Stimulated activated CD8-positive, alpha-beta memory T cell treated with anti-CD3 and anti-CD28 coated beads, Interleukin-4, amount 100 ng/mL, for 24 hours (primary cell): ENCODE measurements at regions not wholly inside any gene's neighbourhood (a gene's known extent, or its start where the extent isn't known, plus 50 kb on each side); places are given as distances from the start of the nearest gene placed in this dataset.
"Not testable (repeated sequence)": the region's sequence is repeated elsewhere in the genome, so short reads cannot be mapped to it uniquely, and the experiment has no call there.

Experiments
- DNase-seq: peaks from one replicate; pipeline ENCODE4 v3.0.0-alpha.2; 2020; ENCODE audit warnings: low read depth

- no peak for DNase-seq
Observed at GRCh38 chrX:131827935-131828334, 195.2 kb upstream of the STK26 start.

- DNase-seq = no peak
Observed at GRCh38 chrX:131828482-131828881, 194.6 kb upstream of the STK26 start.

- DNase-seq = peak; percentile 25
Observed at GRCh38 chrX:131830400-131831184, 192.5 kb upstream of the STK26 start.

- no peak for DNase-seq
Observed at GRCh38 chrX:131831185-131831520, 191.9 kb upstream of the STK26 start.

- DNase-seq = no peak
Observed at GRCh38 chrX:131836161-131836560, 186.9 kb upstream of the STK26 start.

- no peak for DNase-seq
Observed at GRCh38 chrX:131837325-131837724, 185.8 kb upstream of the STK26 start.

- DNase-seq = no peak
Observed at GRCh38 chrX:131840799-131841495, 182.2 kb upstream of the STK26 start.

- DNase-seq = no peak
Observed at GRCh38 chrX:131841496-131842437, 181.3 kb upstream of the STK26 start.

- no peak for DNase-seq
Observed at GRCh38 chrX:131843987-131844386, 179.1 kb upstream of the STK26 start.

- DNase-seq = no peak
Observed at GRCh38 chrX:131845201-131845600, 177.9 kb upstream of the STK26 start.

GRCh38 chrX:131845771-131846170 is 177.3 kb upstream of the STK26 start:
- DNase-seq = no peak

GRCh38 chrX:131850964-131851363 is 172.1 kb upstream of the STK26 start:
- not testable (repeated sequence) for DNase-seq

GRCh38 chrX:131853440-131853839 is 169.7 kb upstream of the STK26 start:
- DNase-seq = no peak

GRCh38 chrX:131854581-131854980 is 168.5 kb upstream of the STK26 start:
- no peak for DNase-seq

GRCh38 chrX:131861088-131861787 is 161.9 kb upstream of the STK26 start:
- DNase-seq = no peak

GRCh38 chrX:131862321-131862720 is 160.8 kb upstream of the STK26 start:
- DNase-seq = no peak

- no peak for DNase-seq
Observed at GRCh38 chrX:131869182-131869581, 153.9 kb upstream of the STK26 start.

GRCh38 chrX:131874300-131874699 is 148.8 kb upstream of the STK26 start:
- no peak for DNase-seq

GRCh38 chrX:131875827-131876226 is 147.3 kb upstream of the STK26 start:
- DNase-seq = not testable (repeated sequence)

- no peak for DNase-seq
Observed at GRCh38 chrX:131881194-131881593, 141.9 kb upstream of the STK26 start.

GRCh38 chrX:131885042-131885441 is 138.1 kb upstream of the STK26 start:
- not testable (repeated sequence) for DNase-seq

GRCh38 chrX:131893857-131894256 is 129.2 kb upstream of the STK26 start:
- not testable (repeated sequence) for DNase-seq
